GM18505 (cell line): ENCODE measurements at regions not wholly inside any gene's neighbourhood (a gene's known extent, or its start where the extent isn't known, plus 50 kb on each side); places are given as distances from the start of the nearest gene placed in this dataset.

ENCODE experiments used
- ATAC-seq: cut with Tn5 transposase; IDR thresholded peaks from one replicate; pipeline ENCODE4 v1.9.1; 2021; ENCODE audit not compliant: unreplicated experiment
- POLR2A ChIP-seq: IDR thresholded peaks from 4 replicates; pipeline ENCODE4 v1.6.1; 2011; ENCODE audit warnings: borderline replicate concordance; ENCODE audit not compliant: insufficient read depth, insufficient read length; ENCODE audit errors: extremely low read depth

DNA sequence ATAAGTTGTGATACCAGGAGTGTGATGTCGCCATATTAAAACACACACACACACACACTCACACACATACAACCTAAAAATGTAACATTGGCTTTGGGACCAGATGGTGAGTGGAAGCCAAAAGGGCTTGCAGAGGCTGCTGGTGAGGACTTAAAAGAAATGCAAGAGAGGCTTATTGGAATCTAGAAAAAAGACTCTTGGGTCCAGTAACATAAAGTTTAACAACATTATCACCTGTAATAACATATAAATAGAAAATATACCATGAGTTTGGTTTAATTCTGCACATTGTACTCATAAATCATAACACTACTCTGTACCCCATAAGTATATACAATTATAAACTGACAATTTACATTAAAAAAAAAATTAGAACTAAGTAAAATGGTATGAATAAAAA, 74.4 kb upstream of the MYCN start:
- ATAC-seq, result no peak
- TF ChIP-seq POLR2A, result no peak

DNA sequence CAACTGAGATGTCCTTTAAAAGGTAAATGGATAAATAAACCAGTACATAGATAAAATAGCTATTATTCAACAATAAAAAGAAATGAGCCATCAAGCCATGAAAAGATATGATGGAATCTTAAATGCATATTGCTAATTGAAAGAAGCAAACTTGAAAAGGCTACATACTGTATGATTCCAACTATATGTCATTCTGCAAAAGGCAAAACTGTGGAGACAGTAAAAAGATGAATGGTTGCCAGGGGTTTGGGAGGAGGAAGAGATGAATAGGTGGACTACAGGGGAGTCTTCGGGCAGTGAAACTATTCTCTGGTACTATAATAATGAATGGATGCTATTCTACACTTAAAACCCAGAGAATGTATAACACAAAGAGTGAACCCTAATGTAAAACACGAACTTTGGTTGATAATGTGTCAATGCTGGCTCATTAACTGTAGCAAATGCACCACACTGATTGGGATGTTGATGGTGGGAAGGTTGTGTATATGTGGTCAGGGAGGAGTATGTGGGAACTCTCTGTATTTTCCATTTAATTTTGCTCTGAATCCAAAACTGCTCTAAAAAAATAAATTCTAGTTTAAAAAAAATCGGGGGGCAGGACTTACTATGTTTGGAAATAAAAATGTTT, 73.7 kb upstream of the MYCN start:
- TF ChIP-seq POLR2A, result no peak
- no peak for ATAC-seq

GRCh38 chr2:15867194-15868171, 72.9 kb upstream of the MYCN start:
- TF ChIP-seq POLR2A, result no peak
- ATAC-seq, result no peak

DNA sequence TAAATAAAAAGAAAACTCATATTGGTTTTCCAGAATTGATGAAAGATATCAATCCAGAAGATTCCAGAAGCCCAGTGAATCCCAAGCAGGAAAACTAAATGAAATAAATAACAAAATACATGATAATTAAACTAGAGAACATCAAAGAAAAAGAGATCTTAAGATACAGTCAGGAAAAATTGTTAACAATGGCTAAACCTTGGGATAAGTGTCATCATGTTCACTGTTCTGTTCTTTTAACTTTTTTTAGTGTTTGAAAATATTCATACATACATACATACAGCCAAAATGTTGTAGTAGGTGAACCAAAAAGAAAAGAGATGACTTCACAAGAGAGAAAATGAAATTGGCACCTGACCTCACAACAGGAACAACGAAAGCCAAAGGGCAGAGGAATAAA, 72.2 kb upstream of the MYCN start:
- no peak for ATAC-seq
- TF ChIP-seq POLR2A, result no peak

GRCh38 chr2:15868704-15869103, 71.6 kb upstream of the MYCN start:
- ATAC-seq, result no peak
- no peak for TF ChIP-seq POLR2A

- TF ChIP-seq POLR2A, result no peak
- no peak for ATAC-seq
These were observed 71.0 kb upstream of the MYCN start for GRCh38 chr2:15869396-15869795.

- ATAC-seq, result no peak
- no peak for TF ChIP-seq POLR2A
These were observed 70.5 kb upstream of the MYCN start for GRCh38 chr2:15869871-15870270.

GRCh38 chr2:15870565-15870964, 69.8 kb upstream of the MYCN start:
- no peak for ATAC-seq
- TF ChIP-seq POLR2A, result no peak

DNA sequence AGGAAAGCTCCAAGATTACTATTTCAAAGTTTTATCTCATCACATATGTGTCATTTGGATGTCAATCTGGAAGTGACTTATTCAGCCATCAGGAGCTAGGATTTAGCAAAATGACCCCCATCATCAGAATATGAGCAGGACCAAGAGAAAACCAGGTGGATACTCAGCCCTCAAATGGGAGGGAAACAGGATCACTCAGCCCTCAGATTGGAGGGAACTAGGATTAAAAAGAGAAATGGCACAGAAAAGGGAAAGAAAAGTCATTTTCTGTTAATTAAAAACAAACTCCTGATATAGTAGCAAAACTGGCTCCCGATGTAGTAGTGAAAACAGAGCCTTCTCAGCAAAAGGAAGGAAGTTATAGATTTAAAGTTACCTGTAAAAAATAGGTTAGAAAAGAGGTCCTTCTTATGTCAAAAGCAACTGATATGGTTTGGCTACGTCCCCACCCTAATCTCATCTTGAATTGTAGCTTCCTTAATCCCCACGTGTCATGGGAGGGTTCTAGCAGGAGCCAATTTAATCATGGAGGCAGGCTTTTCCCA, 69.0 kb upstream of the MYCN start:
- no peak for TF ChIP-seq POLR2A

GRCh38 chr2:15872854-15873253, 67.5 kb upstream of the MYCN start:
- ATAC-seq, result no peak
- TF ChIP-seq POLR2A, result no peak

More for the DNA sequence above, 69.0 kb upstream of the MYCN start:
- no peak for ATAC-seq

DNA sequence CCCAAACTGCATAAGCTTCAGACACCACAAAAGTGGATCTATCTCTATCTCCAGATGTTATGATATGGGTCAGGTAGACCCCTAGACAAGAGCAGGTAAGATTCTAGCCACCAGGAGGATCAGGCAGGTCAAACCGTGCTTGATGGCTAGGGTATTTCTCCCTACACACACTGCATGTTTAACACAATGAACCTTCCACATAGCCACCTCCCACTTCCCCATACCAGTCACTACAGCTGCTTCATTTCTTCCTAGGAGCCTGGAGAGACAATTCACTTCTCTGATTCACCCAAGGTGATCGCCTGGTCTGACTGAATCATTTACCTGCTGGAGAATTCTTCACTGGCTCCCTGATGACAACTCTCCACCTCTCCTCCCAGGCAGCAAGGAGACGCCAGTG, 66.0 kb upstream of the MYCN start:
- no peak for ATAC-seq
- no peak for TF ChIP-seq POLR2A

- ATAC-seq, result no peak
- TF ChIP-seq POLR2A, result no peak
These were observed 65.2 kb upstream of the MYCN start for GRCh38 chr2:15874854-15875804.
